ENCODE measurements at regions not wholly inside any gene's neighbourhood (a gene's known extent, or its start where the extent isn't known, plus 50 kb on each side); places are given as distances from the start of the nearest gene placed in this dataset.

- TF ChIP-seq CTCF (conservative IDR thresholded peaks at IDR 0.05 in 1 of 2, IDR thresholded peaks at IDR 0.05 in 1 of 2; ENCODE audit: extremely low read depth in 1 of 2, insufficient read depth in 1 of 2, low read depth in 1 of 2, low read length in 2 of 2) (no peak), EZH2 (IDR thresholded peaks at IDR 0.05; ENCODE audit: borderline replicate concordance, low read length) (no peak)
Observed at GRCh38 chr9:90131568-90131967, 511.1 kb downstream of the DIRAS2 start.

Data from mammary epithelial cell (primary cell).